ENCODE measurements at regions not wholly inside any gene's neighbourhood (a gene's known extent, or its start where the extent isn't known, plus 50 kb on each side); places are given as distances from the start of the nearest gene placed in this dataset.

DNA sequence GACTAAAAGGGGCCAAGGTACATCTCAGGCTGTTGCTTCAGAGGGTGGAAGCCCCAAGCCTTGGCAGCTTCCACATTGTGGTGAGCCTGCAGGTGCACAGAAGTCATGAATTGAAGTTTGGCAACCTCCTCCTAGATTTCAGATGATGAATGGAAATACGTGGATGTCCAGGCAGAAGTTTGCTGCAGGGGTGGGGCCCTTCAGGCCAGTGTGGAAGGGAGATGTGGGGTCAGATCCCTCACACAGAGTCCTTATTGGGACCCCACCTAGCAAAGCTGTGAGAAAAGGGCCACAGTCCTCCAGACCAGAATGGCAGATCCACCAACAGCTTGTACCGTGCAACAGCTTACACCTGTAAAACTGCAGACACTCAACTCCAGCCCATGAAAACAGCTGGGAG is 67.4 kb upstream of the PTGS2 start:
- H3K4me1 ChIP-seq, result no peaks in the 10 kb centered on the region
- ATAC-seq, result no peak
- intact Hi-C loops (cut with DNase I), result no loop called here
- WGBS, 2 donors, result 81 to 89% methylated on average over 2 of the region's 2 CpGs
- no peak overlapping the region for H3K27ac ChIP-seq
- H3K4me3 ChIP-seq, result no peak overlapping the region
- FAIRE-seq, result no peak
- no peak for DNase-seq
- no peaks in the 10 kb centered on the region for H3K27me3 ChIP-seq
- TF ChIP-seq, protein P1, sequence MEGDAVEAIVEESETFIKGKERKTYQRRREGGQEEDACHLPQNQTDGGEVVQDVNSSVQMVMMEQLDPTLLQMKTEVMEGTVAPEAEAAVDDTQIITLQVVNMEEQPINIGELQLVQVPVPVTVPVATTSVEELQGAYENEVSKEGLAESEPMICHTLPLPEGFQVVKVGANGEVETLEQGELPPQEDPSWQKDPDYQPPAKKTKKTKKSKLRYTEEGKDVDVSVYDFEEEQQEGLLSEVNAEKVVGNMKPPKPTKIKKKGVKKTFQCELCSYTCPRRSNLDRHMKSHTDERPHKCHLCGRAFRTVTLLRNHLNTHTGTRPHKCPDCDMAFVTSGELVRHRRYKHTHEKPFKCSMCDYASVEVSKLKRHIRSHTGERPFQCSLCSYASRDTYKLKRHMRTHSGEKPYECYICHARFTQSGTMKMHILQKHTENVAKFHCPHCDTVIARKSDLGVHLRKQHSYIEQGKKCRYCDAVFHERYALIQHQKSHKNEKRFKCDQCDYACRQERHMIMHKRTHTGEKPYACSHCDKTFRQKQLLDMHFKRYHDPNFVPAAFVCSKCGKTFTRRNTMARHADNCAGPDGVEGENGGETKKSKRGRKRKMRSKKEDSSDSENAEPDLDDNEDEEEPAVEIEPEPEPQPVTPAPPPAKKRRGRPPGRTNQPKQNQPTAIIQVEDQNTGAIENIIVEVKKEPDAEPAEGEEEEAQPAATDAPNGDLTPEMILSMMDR (IDR thresholded peaks at IDR 0.05), result no peak
- H3K36me3 ChIP-seq, result no peaks in the 10 kb centered on the region
- no peaks in the 10 kb centered on the region for H3K9me3 ChIP-seq

DNA sequence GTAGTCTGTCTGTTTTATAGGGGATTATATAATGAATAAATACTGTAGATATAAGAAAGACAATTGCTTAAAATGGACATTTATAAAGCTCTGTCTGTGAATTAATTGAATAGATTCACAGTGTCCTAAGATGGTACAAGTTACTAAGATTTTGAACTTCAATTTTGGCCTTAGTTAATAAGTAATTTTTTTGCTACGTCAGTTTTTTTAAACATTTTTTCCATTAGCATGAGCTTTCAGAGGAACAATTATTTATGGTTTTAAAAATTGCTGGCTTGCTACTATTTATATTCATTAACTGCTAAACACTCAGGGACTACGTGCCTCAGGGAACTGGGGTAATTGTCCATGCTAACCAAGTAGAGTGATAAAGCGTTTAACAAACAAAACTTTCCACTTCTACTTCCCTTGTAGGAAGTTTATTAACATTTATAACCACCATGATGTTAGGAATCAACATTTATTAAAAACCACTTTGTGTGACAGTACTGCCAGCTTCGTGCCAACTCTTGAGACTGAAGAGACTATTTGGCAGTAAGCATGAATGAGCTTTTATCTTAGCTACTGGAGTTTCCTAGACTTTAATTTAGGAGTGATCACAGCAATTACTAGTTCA is 65.4 kb upstream of the PTGS2 start:
- Histone ChIP-seq H3K4me1 (no peaks in the 10 kb centered on the region), H3K4me3 (no peak overlapping the region), H3K9me3 (no peaks in the 10 kb centered on the region), H3K36me3 (no peaks in the 10 kb centered on the region), H3K27ac (no peak overlapping the region), H3K27me3 (no peaks in the 10 kb centered on the region)
- 16 to 24% methylated on average over 4 of the region's 4 CpGs for WGBS, 2 donors
- TF ChIP-seq, protein P1 (IDR thresholded peaks at IDR 0.05), result no peak
- FAIRE-seq, result no peak
- intact Hi-C loops (cut with DNase I), result no loop called here
- DNase-seq, result no peak
- ATAC-seq, result peak in 3 of 4 donors; percentile 36 to 79 (median 72)

DNA sequence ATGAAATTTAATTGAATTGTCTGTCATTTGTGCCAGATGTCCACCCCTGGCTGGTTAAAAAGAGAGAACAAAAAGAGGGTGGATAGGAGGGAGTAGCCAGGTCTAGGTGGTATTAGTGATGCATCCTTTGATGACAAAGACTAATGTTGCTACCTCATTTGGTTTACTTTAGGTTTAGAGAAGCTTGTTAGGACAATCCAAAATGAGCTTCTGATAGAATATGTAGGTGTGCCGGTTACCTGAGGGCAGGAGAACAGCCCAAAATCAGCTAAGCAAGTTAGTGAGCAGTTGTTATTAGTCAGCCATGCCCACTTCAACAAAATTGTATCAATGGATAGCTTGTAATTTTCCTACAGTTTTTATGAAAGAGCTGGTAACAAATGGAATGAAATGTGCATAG is 61.4 kb upstream of the PTGS2 start:
- no peaks in the 10 kb centered on the region for H3K36me3 ChIP-seq
- H3K27ac ChIP-seq, result no peak overlapping the region
- FAIRE-seq, result no peak
- intact Hi-C loops (cut with DNase I), result no loop called here
- no peak for DNase-seq
- no peaks in the 10 kb centered on the region for H3K4me1 ChIP-seq
- WGBS, 2 donors, result 69 to 81% methylated on average over 1 of the region's 1 CpG
- H3K9me3 ChIP-seq, result no peaks in the 10 kb centered on the region
- ATAC-seq, result no peak
- H3K4me3 ChIP-seq, result no peak overlapping the region
- no peaks in the 10 kb centered on the region for H3K27me3 ChIP-seq
- TF ChIP-seq, protein P1 (IDR thresholded peaks at IDR 0.05), result no peak

DNA sequence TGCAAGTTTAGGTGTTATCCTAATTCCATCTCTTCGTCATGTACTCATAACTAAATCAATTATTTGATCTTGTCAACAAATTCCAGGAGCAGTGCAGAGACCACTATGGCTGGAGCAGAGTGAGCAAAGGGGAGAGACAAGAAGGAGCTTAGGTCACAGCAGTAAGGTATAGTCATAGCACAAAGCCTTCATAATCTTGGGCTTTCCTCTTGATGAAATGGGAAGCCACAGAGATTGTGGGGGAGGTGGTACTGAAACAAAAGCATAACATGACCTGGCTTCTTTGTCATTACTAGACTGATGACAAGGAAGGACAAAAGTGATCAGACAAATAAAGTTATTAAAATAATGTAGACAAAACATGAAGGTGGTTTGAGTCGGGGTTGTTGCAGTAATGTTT is 60.1 kb upstream of the PTGS2 start:
- intact Hi-C loops (cut with DNase I), result no loop called here
- no peak overlapping the region for H3K27ac ChIP-seq
- H3K9me3 ChIP-seq, result no peaks in the 10 kb centered on the region
- TF ChIP-seq, protein P1 (IDR thresholded peaks at IDR 0.05), result no peak
- ATAC-seq (no peak), DNase-seq (no peak), FAIRE-seq (no peak)
- no peak overlapping the region for H3K4me3 ChIP-seq
- H3K27me3 ChIP-seq, result no peaks in the 10 kb centered on the region
- H3K36me3 ChIP-seq, result no peaks in the 10 kb centered on the region
- no peaks in the 10 kb centered on the region for H3K4me1 ChIP-seq
- WGBS, 2 donors, result 52 to 60% methylated on average over 2 of the region's 2 CpGs

DNA sequence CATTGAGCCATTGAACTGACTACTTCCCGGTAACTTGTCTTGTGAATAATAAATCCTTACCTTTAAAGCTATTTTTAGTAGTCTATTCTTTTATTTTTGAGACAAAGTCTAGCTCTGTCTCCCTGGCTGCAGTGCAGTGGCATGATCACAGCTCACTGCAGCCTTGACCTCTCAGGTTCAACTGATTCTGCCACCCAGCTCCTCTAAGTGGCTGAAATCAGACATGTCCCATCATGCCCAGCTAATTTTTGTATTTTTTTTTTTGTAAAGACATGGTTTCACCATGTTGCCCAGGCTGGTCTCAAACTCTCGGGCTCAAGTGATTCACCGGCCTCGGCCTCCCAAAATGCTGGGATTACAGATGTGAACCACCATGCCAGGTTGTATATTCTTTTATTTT is 59.3 kb upstream of the PTGS2 start:
- ATAC-seq (no peak), DNase-seq (no peak), FAIRE-seq (no peak)
- Histone ChIP-seq H3K4me1 (no peaks in the 10 kb centered on the region), H3K27me3 (no peaks in the 10 kb centered on the region), H3K9me3 (no peaks in the 10 kb centered on the region), H3K27ac (no peak overlapping the region), H3K36me3 (no peaks in the 10 kb centered on the region), H3K4me3 (no peak overlapping the region)
- intact Hi-C loops (cut with DNase I), result no loop called here
- 76 to 88% methylated on average over 4 of the region's 4 CpGs for WGBS, 2 donors
- TF ChIP-seq, protein P1 (IDR thresholded peaks at IDR 0.05), result no peak
